H1 (cell line): ENCODE measurements at regions not wholly inside any gene's neighbourhood (a gene's known extent, or its start where the extent isn't known, plus 50 kb on each side); places are given as distances from the start of the nearest gene placed in this dataset.

Experiments
- CEBPB ChIP-seq: IDR thresholded peaks from 2 replicates; pipeline ENCODE4 v1.6.1; 2012; ENCODE audit warnings: low read depth, low read length
- CTBP2 ChIP-seq: IDR thresholded peaks from 2 replicates; pipeline ENCODE4 v1.7.0; 2011; ENCODE audit warnings: borderline replicate concordance, mild to moderate bottlenecking, moderate library complexity, mixed read lengths, low read length; ENCODE audit not compliant: insufficient read depth, insufficient read length
- TAF1 ChIP-seq: IDR thresholded peaks from 2 replicates; pipeline ENCODE4 v1.6.1; 2011; ENCODE audit warnings: mild to moderate bottlenecking, low read depth, low read length

DNA sequence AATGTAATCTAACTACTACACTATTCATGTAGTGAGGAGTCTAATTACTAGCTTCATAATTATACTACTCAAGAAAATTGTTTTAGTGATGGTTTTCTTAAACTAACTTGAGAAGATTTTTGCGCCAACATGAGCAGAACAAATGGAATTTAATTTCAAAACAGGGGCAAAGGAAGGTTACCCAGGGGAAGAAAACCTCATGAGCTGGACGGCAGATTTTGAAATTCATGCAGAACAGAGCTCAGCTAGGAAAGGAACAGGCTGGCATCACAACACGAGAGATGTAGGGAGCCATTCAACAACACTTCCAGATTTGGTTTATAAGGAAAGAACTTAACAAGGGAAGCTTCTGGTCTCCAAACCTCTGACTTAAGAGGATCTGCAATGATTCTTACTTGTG, 235.3 kb upstream of the PRKCQ start (continued):
- TF ChIP-seq TAF1 (no peak), CTBP2 (no peak), CEBPB (no peak)
